Coronary artery (tissue), 2 donors: ENCODE measurements at regions not wholly inside any gene's neighbourhood (a gene's known extent, or its start where the extent isn't known, plus 50 kb on each side); places are given as distances from the start of the nearest gene placed in this dataset.

Source experiments
- DNase-seq: peaks from one replicate; pipeline ENCODE4 v3.0.0-alpha.2; 2017; ENCODE audit warnings: low spot score
- H3K27ac ChIP-seq, 2 donors: fragments of 200-600 bp; sonication (generic); one replicate each; pipeline ENCODE4 v1.5.1; 2016 to 2019
- H3K4me3 ChIP-seq: fragments of 200-600 bp; sonication (generic); 2 replicates; pipeline ENCODE4 v1.5.1; 2016; ENCODE audit warnings: mild to moderate bottlenecking, moderate library complexity
- TF ChIP-seq, protein P1 (sequence below): fragments of 200-600 bp; sonication (generic); IDR thresholded peaks from one replicate; pipeline ENCODE4 v1.5.1; 2019; ENCODE audit warnings: antibody characterized with exemption

DNA sequence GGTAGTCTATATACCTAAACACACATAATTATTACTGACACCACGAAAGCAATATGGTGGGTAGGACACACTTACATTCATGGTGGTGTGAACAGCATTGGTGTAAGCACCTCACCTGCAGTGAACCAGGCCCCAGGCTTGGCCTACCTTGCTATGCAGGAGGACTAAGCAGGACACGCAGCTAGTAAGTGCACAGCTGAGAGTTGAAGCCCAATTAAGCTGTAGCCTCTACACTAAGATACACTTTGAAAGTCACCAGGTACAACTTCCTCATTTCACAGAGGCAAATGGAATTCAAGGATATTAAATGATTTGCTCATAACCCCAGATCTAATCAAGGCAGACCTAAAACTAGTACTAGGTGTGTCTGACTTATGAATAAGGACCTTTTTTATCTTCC, 145.8 kb upstream of the PAPPA start:
- no peak overlapping the region for H3K27ac ChIP-seq
- no peak overlapping the region for H3K4me3 ChIP-seq
- TF ChIP-seq, protein P1, sequence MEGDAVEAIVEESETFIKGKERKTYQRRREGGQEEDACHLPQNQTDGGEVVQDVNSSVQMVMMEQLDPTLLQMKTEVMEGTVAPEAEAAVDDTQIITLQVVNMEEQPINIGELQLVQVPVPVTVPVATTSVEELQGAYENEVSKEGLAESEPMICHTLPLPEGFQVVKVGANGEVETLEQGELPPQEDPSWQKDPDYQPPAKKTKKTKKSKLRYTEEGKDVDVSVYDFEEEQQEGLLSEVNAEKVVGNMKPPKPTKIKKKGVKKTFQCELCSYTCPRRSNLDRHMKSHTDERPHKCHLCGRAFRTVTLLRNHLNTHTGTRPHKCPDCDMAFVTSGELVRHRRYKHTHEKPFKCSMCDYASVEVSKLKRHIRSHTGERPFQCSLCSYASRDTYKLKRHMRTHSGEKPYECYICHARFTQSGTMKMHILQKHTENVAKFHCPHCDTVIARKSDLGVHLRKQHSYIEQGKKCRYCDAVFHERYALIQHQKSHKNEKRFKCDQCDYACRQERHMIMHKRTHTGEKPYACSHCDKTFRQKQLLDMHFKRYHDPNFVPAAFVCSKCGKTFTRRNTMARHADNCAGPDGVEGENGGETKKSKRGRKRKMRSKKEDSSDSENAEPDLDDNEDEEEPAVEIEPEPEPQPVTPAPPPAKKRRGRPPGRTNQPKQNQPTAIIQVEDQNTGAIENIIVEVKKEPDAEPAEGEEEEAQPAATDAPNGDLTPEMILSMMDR, result no peak
- no peak for DNase-seq

DNA sequence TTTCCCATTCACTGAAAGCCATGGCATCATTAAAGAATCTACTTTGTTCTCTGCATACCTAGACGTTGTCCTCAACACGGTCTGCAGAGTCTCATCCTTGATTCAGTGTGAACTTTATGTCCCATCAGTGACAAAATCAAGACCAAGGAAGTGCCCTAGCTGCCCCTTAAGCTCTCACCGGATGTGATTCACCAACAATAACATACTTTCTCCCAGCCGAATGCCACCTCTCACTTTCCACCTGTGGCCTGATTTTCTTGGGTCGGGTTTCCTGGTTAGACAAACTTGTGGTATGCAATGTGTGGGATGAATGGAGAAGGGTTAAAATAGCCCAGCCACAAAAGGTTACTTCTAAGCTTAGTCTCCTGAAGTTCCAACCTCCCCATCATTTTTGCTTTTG, 145.3 kb upstream of the PAPPA start:
- no peak overlapping the region for H3K4me3 ChIP-seq
- no peak for DNase-seq
- H3K27ac ChIP-seq, result no peak overlapping the region
- TF ChIP-seq, protein P1, result no peak

DNA sequence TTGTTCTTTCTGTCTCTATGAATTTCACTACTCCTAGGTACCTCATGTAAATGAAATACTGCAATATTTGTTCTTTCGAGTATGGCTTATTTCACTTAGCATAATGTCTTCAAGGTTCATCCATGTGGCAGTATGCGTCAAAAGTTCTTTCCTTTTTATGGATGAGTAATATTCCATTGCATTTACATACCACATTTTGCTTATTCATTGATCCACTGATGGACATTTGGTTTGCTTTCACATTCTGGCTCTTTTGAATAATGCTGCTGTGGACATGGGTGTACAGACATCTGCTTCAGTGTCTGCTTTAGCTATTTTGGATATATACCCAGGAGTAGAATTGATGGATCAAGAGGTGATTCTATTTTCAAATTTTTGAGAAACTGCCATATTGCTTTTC, 144.2 kb upstream of the PAPPA start:
- Histone ChIP-seq H3K4me3 (no peak overlapping the region), H3K27ac (no peak overlapping the region)
- TF ChIP-seq, protein P1, result no peak
- no peak for DNase-seq

DNA sequence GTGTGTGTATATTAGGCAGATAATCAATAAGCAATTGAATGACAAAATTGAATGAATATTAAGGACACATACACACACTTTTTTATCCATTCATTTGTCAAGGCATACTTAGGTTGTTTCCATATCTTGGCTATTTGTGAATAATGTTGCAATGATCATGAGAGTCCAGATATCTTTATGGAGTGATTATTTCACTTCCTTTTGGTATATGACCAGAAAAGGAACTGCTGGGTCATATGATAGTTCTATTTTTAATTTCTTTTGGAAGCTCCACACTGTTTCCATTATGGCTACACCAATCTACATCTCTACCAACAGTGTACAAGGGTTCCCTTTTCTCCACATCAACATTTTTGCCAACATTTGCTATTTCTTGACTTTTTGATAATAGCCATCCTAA, 137.7 kb upstream of the PAPPA start:
- Histone ChIP-seq H3K4me3 (no peak overlapping the region), H3K27ac (no peak overlapping the region)
- TF ChIP-seq, protein P1, result no peak
- DNase-seq, result no peak

DNA sequence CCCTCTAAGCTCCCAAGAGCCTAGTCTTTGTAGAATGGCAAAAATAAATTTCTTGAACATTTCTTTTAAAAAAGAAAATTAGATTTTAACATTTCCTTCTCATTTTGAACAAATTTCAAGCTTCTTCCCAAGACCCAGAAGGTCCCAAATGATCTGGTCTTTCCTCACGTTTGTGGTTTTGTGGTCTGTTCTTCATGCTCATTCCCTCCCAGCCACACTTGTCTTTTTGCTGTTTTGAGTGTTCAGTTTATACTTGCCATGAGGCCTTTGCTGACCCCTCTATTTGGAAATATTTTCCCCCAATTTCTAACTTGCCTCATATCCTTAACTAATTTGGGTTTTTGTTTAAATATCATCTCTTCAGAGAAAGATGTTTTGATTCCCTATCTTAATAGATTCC, 133.4 kb upstream of the PAPPA start:
- no peak overlapping the region for H3K4me3 ChIP-seq
- no peak for DNase-seq
- H3K27ac ChIP-seq, result no peak overlapping the region
- TF ChIP-seq, protein P1, result no peak

DNA sequence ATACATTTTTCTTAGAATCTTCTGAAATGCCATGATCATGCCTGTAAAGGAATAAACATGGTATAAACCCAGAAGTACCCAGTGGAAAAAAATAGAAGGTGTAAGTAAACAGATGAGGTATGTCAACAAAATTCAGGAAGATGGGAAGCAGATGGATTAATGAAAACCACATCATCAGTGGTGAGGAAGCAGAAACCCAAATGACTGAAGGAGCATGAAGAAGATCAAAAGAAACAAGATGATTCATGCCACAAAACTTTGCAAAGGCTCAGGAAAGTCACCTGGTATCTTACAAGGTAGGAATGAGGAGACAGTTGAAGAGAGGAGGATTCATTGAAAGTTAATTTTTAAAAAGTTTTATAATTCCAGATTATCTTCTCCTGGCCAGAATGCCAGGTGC, 132.8 kb upstream of the PAPPA start:
- TF ChIP-seq, protein P1, result no peak
- DNase-seq, result no peak
- Histone ChIP-seq H3K4me3 (no peak overlapping the region), H3K27ac (no peak overlapping the region)

DNA sequence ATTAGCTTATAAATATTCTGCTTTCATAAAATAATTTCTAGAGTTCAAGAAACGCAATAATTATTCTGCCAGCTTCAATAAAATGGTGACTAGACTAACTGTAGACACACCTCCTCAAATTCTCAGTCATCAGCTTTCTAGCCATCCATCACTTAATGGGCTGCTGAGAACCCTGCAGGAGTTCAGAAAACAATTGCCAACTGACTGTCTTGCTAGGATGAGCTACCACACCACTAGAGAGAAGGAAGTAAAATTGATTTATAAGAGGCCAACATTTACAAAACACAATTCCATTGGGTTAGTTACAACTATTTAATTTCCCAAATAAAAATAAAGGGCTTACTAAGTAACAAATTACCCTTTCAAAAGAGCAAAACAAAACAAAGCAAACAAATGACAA, 126.5 kb upstream of the PAPPA start:
- Histone ChIP-seq H3K27ac (no peak overlapping the region), H3K4me3 (no peak overlapping the region)
- no peak for DNase-seq
- TF ChIP-seq, protein P1, result no peak
